ENCODE measurements at regions not wholly inside any gene's neighbourhood (a gene's known extent, or its start where the extent isn't known, plus 50 kb on each side); places are given as distances from the start of the nearest gene placed in this dataset.

DNA sequence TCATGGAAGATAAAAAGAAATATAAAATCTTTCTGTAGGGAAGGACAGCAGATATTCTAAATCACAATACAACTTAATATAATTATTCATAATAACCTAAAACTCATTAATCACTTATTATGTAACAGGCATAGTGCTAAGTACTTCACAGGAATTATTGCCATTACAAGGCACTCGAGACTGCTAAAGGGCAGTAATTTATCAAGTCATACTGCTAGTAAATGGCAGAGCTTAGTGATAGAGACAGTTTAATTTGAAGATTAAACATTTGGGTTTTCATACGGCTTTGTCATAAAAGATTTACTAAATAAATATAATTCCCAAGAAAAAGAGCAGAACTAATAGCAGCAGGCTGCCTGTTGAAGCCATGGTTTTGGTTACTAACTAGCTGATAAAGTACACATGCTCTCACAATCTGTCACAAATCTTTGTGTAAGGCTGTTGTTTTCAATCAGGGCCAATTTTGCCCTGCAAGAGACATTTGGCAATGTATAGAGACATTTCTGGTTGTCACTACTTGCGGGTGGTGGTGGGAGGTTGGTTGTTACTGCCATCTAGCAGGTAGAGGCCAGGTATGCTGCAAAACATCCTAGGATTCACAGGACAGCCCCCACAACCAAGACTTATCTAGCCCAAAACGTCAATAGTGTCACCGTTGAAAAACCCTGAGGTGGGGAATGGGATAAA is 233.3 kb upstream of the CACNA2D1 start:
- H3K4me3 ChIP-seq: no peak overlapping the region
- no peaks in the 10 kb centered on the region for H3K9me3 ChIP-seq
- peaks cover 8% of the 10 kb centered on the region for H3K4me1 ChIP-seq (ENCODE audit: low read depth)
- no peak for ATAC-seq
- no peak for DNase-seq
- H3K36me3 ChIP-seq (ENCODE audit: low read depth): no peaks in the 10 kb centered on the region
- intact Hi-C loops (cut with DNase I, micrococcal nuclease): no loop called here
- TF ChIP-seq, protein P1, sequence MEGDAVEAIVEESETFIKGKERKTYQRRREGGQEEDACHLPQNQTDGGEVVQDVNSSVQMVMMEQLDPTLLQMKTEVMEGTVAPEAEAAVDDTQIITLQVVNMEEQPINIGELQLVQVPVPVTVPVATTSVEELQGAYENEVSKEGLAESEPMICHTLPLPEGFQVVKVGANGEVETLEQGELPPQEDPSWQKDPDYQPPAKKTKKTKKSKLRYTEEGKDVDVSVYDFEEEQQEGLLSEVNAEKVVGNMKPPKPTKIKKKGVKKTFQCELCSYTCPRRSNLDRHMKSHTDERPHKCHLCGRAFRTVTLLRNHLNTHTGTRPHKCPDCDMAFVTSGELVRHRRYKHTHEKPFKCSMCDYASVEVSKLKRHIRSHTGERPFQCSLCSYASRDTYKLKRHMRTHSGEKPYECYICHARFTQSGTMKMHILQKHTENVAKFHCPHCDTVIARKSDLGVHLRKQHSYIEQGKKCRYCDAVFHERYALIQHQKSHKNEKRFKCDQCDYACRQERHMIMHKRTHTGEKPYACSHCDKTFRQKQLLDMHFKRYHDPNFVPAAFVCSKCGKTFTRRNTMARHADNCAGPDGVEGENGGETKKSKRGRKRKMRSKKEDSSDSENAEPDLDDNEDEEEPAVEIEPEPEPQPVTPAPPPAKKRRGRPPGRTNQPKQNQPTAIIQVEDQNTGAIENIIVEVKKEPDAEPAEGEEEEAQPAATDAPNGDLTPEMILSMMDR (IDR thresholded peaks at IDR 0.05): no peak

DNA sequence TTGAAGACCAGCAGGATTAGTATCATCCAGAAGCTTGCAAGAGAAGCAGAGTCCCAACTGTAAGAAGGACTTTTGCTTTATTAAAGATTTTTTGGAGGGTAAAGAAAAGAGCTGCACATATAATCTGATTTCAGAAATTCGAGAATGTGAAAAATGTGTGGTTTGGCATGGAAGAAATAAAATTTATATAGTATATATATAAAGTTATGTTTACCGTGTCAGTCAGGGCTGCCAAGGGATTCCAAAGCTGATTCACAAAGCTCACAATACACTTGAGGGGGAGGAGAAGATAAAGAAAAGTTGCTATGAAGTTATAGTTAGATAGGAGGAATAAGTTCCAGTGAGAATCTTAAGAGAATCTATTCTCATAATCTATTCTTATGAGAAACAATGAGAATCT is 231.8 kb upstream of the CACNA2D1 start:
- Histone ChIP-seq H3K4me1 (ENCODE audit: low read depth) (peaks cover 8% of the 10 kb centered on the region), H3K36me3 (ENCODE audit: low read depth) (no peaks in the 10 kb centered on the region), H3K9me3 (no peaks in the 10 kb centered on the region), H3K4me3 (no peak overlapping the region)
- intact Hi-C loops (cut with DNase I, micrococcal nuclease): no loop called here
- TF ChIP-seq, protein P1 (IDR thresholded peaks at IDR 0.05): no peak
- DNase-seq (no peak), ATAC-seq (no peak)

DNA sequence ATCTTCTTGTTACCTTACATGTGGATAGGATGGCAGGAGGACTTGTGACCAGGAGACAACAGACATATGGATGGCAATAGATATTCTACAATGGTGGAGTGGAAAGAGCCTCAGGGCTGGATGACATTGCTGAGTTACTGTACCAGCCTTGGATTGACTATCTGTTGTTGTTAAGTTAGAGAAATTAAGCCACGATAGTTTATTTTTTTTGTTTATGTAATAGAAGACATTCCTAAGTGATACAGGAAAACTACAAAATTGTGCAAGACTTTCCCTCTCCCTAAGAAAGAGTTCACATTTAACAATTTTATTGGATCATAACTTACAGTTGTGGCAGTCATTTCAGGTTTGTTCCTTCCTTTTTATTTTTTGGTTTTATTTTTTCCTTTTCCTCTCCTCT is 230.7 kb upstream of the CACNA2D1 start:
- peaks cover 8% of the 10 kb centered on the region for H3K4me1 ChIP-seq (ENCODE audit: low read depth)
- intact Hi-C loops (cut with DNase I, micrococcal nuclease): no loop called here
- ATAC-seq (no peak), DNase-seq (no peak)
- no peaks in the 10 kb centered on the region for H3K36me3 ChIP-seq (ENCODE audit: low read depth)
- H3K4me3 ChIP-seq: no peak overlapping the region
- H3K9me3 ChIP-seq: no peaks in the 10 kb centered on the region
- TF ChIP-seq, protein P1 (IDR thresholded peaks at IDR 0.05): no peak

DNA sequence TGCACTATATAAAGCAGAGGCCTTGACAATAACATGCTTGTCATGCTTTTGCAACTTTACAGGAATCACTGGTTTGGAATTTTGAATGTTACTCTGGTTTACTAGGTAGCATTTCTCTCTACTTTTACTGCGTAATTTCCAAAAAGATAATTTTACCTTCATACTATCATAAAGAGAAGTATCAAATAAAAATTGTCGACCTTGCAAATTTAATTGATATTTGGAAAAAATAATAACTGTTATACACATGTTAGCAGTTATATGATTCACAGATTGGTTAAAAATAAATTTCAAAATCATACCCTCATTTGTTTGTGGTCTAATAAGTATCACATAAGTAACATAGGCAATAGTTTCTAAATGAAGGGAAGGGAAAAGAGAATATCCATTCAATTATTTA is 228.5 kb upstream of the CACNA2D1 start:
- DNase-seq (no peak), ATAC-seq (no peak)
- TF ChIP-seq, protein P1 (IDR thresholded peaks at IDR 0.05): no peak
- H3K4me1 ChIP-seq (ENCODE audit: low read depth): no peaks in the 10 kb centered on the region
- no peak overlapping the region for H3K4me3 ChIP-seq
- H3K36me3 ChIP-seq (ENCODE audit: low read depth): no peaks in the 10 kb centered on the region
- intact Hi-C loops (cut with DNase I, micrococcal nuclease): no loop called here
- no peaks in the 10 kb centered on the region for H3K9me3 ChIP-seq

DNA sequence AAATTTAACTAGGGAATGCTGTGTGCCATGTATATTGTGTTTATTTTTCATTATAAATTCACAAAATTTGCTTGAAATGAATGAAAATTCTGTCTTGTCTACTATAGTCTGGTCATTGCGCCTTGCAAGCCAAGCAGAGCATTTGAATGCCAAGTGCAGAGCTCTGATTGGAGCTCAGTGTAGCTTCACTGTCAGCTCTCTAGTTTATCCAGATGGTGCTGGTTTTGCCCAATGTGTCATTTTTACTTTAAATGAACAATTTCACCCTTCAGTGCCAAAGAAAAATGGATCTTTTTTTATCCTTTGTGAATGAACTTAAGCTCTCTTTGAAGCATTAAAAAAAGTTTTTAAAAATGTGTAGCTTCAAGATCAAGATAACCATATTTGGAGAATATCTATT is 225.6 kb upstream of the CACNA2D1 start:
- H3K9me3 ChIP-seq: no peaks in the 10 kb centered on the region
- ATAC-seq: no peak
- no peaks in the 10 kb centered on the region for H3K4me1 ChIP-seq (ENCODE audit: low read depth)
- H3K4me3 ChIP-seq: no peak overlapping the region
- no peaks in the 10 kb centered on the region for H3K36me3 ChIP-seq (ENCODE audit: low read depth)
- intact Hi-C loops (cut with DNase I, micrococcal nuclease): no loop called here
- TF ChIP-seq, protein P1 (IDR thresholded peaks at IDR 0.05): no peak
- no peak for DNase-seq

DNA sequence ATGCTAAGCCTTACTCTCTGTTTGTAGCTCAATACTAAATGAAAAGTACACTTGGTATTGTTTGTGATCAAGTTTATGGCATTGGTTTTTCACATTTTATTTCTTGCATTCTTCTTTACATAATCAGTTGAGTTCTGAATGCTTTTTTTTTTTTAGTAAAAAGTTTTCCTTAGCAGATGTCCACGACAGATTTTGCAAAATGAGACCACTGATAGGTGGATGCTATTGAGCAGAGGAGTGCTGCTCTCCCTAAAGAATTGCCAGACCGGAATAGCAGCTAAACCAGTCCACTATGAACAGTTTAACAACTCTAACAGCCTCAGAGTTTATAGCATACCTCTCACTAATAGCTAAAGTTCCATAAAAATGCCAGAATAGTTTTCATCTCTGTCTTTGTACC is 225.1 kb upstream of the CACNA2D1 start:
- intact Hi-C loops (cut with DNase I, micrococcal nuclease): no loop called here
- H3K4me3 ChIP-seq: no peak overlapping the region
- ATAC-seq (no peak), DNase-seq (no peak)
- no peaks in the 10 kb centered on the region for H3K36me3 ChIP-seq (ENCODE audit: low read depth)
- TF ChIP-seq, protein P1 (IDR thresholded peaks at IDR 0.05): no peak
- H3K4me1 ChIP-seq (ENCODE audit: low read depth): no peaks in the 10 kb centered on the region
- H3K9me3 ChIP-seq: no peaks in the 10 kb centered on the region
